HUDEP-2 (cell line): ENCODE measurements at regions not wholly inside any gene's neighbourhood (a gene's known extent, or its start where the extent isn't known, plus 50 kb on each side); places are given as distances from the start of the nearest gene placed in this dataset.
"Not testable (repeated sequence)": the region's sequence is repeated elsewhere in the genome, so short reads cannot be mapped to it uniquely, and the experiment has no call there.

ENCODE experiments used
- DNase-seq, 76 experiments: peaks; one replicate each; lab custom pipeline; 2025; ENCODE audit not compliant: unreplicated experiment in 76 of 76; lab: John Stamatoyannopoulos, UW

DNA sequence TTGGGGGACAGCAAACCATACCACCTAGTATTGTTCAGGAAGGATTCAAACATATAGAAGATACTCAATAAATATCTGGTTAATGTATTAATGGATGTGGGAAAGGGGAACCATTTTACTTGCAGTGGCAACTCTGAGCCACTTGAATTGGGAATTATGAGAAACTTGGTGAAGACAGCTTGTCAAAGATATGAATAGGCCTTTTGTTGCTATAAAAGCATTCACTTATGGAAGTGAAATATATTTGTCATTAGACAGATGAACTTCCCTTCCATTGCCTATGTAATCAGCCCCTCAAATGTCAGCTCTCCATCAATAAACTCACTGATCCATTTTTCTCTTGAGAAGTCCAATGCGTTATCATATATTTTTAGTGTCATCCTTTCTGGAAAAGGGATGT lies 56.1 kb downstream of the GPR85 start:
- no peak for DNase-seq

DNA sequence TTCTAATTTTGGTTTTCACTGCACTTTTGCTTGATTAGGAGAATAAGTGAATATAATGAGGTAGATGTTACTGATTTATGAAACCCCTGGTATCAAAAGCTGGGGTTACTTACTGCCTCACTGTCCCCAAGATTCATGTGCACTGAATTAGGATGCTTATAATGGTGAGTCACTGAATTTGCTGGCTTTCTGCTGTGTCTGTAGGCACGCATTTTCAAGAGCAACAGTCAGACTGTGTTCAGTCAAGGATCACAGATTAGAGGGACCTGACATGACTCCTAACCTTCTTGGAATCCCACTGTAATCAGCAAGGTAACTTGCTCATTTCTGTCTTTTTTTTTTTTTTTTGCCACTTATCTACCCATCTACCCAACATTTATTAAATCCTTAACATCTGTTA lies 59.7 kb downstream of the GPR85 start:
- no peak for DNase-seq

DNA sequence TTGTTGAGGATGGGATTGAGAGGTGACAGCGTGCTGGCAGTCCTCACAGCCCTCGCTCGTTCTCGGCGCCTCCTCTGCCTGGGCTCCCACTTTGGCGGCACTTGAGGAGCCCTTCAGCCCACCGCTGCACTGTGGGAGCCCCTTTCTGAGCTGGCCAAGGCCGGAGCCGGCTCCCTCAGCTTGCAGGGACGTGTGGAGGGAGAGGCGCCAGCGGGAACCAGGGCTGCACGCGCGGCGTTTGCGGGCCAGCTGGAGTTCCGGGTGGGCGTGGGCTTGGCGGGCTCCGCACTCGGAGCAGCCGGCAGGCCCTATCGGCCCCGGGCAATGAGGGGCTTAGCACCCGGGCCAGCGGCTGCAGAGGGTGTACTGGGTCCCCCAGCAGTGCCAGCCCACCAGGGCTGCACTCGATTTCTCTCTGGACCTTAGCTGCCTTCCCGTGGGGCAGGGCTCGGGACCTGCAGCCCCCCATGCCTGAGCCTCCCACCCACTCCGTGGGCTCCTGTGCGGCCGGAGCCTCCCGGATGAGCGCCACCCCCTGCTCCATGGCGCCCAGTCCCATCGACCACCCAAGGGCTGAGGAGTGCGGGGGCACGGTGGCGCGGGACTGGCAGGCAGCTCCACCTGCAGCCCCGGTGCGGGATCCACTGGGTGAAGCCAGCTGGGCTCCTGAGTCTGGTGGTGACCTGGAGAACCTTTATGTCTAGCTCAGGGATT lies 69.3 kb downstream of the GPR85 start:
- not testable (repeated sequence) for DNase-seq

DNA sequence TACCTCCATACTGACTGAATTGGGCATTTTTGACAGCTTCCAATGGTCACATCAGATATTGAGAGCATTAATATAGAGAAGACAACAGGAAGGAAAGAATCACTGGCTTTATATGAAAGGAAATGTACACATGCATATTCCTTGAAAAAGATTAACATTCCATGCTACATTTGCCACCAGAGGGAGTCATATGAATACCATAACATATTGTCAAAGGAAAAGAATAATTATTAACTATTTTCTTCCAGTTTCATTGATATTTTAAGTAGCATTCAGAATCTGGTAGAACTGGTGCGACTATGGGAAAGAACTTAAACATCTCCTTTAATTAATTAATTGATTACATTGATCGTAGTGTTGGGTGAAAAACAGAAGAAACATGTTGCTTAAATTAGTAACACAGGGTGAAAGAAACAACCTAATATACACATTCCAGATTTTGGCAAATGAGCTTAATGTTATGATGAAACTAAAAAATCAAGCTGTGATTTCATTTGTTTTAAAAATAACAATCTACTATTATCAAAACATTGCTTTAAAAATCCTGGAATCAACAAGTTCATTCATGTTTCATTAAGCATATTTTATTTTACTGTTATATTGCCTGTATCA lies 71.5 kb downstream of the GPR85 start:
- peak in 15 of 76 experiments; percentile 4 to 49 (median 17) for DNase-seq

DNA sequence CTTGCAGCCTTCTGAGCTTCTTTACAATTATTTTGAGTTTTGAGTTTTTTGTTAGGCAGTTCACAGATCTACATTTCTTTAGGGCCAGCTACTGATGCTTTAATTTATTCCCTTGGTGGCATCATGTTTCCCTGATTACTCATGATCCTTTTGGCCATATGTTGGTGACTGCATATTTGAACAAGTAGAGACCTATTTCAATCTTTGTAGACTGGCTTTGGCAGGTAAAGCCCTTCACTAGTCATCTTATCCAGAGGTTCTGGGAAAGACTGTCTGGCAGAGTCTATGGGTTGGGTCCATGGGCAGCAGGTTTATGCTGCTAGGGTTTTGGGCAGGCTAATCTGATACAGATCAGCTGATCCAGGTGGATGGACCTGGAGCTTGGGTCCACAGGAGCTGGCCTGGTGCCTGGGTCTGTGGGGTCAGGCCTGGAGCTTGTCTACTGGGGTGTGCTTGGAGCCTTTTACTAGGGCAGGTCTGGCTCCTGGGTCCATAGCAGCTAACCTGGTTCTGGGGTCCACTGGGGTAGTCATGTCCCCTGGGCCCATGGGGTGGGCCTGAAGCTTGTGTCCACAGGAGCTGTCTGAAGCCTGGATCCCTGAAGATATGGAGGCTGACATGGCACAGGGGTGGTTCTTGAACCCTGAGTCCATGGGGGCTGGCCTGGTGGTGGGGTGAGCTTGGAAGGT lies 72.7 kb downstream of the GPR85 start:
- no peak for DNase-seq

DNA sequence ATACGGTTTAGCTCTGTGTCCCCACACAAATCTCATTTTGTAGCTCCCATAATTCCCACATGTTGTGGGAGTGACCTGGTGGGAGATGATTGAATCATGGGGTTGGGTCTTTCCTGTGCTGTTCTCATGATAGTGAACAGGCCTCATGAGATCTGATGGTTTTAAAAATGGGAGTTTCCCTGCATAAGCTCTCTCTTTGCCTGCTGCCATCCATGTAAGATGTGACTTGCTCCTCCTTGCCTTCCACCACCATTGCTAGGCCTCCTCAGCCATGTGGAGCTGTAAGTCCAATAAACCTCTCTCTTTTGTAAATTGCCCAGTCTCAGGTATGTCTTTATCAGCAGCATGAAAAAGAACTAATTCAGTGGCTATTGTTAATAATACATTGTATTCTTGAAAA lies 73.8 kb downstream of the GPR85 start:
- DNase-seq: not testable (repeated sequence)

DNA sequence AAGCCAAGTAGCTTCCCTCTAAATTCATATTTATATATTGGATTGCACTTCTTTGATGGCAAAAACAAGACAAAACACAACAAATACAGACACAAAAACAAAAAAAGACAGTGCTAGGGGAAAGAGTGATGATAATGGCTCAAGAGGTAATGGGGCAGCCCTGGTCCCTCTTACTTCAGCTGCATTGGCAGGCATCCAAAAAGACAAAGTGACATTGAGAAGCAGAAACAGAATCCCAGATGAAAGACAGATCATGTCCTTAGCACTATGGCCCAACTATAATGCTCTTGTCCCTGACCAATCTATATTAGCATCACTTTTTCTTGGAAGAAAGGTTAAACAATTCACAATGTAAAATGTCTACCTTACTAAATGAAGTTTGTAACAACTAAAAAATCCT lies 76.2 kb downstream of the GPR85 start:
- no peak for DNase-seq

DNA sequence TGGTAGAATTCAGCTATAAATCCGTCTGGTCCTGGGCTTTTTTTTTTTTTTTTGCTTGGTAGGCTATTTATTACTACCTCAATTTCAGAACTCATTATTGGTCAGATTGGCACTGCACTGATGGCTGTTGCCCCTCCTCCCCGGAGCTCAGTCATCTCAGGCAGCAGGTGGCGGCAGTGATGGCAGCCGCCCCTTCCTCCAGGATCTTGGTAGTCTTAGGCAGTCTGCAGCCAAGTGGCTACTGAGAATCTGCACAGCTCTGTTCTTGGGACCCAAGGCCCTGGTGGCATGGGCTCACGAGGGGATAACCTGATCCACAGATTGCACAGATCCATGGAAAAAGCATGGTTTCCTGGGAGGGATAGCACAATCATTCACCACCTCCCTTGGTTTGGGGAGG lies 77.9 kb downstream of the GPR85 start:
- no peak for DNase-seq

DNA sequence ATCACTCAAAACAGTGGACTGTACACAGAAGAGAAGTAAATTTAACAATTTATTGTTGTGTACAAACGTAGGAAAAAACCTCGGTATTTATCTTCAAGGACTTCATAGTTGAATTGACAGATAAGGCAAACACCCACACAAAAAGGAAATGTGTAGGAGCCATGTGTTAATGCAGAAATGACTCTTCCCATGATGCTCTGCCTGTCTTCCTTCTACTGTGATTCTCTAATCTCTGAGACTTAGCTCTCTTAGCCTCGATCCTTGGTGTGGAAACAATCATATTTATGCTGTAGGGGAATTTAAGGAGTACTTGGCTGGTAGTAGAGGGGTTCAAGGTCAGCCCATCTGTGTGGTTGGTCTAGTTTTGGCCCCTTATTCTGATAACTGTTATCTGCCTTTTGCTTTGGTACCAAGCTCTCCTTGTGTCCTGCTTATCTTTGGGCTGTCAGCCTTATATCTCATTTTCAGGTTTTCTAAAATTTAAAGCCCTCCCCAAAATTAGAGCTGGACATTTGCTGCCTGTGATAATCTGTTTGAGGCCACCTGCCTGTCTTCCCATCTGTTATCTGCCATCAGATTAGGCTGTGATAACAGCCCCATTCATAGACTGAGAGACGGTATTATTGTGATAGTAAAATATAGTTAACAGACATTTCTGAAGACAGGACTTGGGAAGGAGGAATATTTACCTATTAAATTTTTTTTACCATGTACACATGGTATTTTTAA lies 81.7 kb downstream of the GPR85 start:
- DNase-seq: peak in 40 of 76 experiments; percentile 1 to 91 (median 40)

DNA sequence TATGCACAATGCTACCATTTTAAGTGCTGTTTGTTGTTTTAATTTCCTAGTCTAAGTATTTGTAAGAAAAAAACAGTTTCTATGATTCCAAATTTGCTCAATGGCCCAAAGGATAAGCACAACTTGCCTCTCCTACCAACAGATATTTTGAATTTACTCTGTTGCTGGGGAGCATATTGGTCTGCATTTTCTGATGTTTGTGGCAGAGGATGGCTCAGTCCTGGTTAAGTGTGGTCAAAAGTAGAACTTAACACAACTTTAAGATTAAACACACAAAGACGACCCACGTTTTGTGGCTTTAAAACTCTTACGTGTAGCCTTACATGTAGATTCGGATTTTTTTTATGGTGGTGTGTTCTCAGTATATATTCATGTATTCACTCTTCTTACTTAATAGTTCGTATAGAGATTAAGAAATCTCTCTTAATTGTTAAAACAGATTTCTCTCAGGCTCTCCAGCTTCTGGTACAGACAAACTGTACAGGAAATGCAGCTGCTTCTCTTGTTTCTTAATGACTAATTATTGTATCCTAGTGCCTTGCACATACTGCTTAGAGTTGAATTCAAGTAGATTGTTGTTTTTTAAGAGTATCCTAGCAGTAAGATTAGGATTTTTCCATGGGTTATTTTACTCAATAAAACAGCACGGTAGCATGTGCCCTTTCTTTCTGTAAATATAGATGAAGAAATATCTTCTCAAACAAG lies 86.2 kb downstream of the GPR85 start:
- no peak for DNase-seq

DNA sequence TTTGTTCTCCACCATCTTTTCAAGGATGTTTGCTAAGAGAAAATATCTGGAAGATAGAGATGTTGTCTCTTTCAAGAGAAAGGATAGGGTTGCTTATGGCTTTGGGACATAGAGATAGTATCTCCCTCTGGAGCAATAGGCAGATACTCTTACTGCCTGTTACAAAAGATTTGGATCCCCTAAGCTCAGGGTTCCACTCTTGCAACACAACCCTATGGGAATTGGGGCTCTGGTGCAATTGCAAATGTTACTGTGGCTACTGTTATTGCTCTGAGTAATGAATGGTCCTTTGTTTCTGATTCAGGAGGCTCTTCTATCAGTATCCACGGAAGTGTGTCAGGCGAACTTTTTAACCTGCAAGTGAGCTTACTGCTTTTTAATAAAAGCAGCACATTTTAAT lies 88.8 kb downstream of the GPR85 start:
- no peak for DNase-seq

DNA sequence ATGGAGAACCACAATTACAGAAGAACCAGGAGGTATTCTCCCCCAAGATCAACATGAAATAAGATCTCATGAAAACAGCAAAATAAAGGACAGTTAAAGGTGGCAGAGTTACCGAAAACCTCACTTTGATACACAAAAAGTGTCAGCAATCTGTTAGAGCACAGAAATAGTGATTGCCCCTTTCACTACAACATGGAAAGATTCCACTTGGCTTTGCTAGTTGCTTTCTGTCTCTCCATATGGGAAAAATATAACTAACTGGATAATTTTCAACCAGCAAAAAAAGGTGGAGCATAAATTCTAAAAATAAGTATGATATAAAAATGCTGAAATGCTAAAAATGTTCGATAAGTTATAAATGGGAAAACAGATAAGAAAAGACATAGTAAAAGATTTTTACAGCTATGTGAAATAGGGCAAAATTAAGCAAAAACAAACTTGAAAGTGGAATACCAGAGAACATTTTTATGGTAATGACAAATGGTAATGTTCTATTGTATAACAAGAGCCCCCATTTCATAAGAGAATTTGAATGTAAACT lies 90.2 kb downstream of the GPR85 start:
- DNase-seq: no peak

DNA sequence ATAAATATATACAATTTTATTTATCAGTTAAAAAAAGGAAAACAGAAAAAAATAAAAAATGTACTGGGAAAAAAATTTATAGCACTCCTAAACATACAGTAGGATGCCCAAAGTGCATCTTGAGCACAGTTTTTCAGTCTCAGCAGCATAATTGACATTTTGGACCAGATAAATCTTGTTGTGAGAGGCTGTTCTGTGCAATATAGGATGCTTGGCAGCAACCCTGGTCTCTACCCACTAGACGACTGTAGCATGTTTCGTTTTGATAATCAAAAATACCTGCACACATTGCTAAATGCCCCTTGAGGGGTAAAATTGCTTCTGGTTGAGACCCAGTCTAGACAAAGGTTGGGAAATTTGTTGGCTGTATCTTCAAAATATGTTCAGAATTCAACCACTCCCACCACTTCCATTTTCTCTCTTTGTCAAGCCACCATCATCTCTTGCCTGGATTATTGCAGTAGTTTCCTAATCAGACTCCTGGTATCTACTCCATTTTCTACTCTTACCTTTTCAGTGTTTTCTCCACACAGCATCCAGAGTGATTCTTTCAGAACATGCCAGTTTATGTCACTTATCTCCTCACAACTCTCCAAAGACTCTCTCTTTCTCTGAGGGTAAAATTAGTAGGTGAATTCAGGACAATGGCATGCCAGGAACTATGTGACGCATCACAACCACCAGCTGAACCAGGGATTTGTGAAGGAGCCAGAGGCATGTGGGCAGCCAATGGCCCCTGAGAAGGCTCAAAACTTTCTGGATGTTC lies 91.4 kb downstream of the GPR85 start:
- DNase-seq: no peak

DNA sequence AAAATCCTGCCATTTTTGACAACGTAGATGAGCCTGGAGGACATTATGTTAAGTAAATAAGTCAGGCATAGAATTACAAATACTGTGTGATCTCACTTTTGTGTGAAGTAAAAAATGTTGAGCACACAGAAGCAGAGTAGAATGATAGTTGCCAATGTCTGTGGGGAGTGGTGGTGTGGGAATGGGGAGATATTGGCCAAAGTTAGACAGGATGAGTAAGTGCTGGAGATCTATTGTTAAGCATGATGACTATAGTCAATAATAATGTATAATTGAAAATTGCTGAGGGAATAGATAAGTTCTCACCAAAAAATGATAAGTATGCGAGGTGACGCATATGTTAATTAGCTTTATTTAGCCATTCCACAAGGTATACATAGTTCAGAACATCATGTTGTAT lies 92.0 kb downstream of the GPR85 start:
- no peak for DNase-seq

DNA sequence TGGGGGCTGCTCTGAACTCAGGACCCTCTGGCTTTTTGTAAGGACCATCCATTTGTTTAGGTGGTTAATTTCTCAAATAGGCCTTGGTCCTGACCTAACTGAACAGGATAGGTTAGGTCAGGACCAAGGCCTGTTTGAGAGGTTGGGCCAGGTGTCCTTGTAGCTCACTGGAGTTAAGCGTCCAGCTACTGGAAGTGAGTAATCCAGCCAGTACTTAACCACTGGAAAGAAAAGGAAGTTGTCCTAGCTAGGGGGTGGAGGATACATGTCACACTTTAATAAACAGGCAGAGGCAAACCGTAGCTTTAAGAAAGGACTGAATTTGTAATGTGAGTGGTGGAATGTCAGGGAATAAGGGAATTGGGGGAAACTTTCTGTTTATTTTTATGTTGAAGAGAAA lies 96.0 kb downstream of the GPR85 start:
- DNase-seq: no peak

DNA sequence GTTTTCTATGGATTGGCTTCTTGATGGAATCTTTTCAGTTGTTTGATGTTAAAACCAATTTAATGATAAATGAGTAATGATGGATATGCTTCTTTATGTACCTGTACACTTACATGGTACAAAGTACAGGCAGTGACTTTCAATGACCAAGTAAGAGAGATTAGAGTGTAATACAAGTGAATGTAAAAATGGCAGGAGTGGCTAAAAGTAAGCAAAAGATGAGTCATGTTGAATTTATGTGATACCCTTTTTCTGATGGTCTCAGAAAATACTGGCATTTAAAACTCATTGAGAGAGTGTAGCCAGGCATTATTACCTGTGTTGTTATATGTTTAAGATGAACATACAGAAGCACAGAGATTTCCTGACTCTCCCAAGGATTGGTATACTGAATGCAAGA lies 97.1 kb downstream of the GPR85 start:
- DNase-seq: no peak

DNA sequence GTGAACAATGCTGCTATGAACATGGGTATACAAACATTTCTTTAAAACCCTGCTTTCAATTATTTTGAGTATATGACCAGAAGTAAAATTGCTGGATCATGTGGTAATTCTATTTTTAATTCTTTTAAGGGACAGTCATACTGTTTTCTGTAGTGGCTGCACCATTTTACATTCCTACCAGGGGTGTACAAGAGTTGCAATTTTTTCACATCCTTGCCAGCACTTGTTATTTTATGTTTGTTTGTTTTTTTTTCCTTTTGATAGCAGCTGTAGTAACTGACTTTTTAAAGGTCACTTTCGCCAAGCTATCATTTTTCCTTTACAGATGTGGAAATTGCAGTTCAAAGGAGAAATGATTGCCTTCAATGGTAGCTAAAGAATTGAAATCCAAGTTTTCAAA lies 99.5 kb downstream of the GPR85 start:
- no peak for DNase-seq

DNA sequence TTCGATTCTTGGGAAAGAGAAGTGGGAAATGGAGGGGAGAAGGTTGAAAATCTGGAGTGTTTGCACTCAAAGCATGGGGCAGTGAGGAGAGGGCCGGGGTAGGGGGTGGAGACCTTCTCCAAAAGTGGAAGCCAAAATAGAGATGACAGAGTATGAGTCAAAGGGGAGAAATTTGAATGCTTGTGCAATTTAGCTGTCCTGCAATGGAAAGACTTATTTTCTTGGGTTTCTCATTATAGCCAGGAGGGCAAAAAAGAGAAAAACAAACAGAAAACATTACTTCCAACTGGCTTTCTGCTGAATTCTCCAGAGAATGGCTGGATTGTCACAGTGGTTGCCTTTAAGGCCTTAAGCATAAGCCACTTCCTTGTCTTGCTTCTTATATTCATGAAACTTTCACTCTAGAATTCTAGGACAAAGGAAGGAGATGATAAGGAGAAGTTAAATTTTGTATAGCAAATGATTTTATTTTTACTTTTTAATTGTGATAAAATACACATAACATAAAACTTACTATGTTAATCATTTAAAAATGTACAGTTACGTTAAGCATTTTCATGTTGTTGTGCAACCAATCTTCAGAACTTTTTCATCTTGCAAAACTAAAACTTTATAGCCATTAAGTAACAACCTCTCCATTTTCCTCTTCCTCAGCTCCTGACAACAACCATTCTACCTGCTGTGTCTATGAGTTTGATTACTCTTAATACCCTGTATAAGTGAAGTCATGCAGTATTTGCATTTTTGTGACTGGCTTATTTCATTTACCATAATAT lies 100.2 kb downstream of the GPR85 start:
- no peak for DNase-seq

DNA sequence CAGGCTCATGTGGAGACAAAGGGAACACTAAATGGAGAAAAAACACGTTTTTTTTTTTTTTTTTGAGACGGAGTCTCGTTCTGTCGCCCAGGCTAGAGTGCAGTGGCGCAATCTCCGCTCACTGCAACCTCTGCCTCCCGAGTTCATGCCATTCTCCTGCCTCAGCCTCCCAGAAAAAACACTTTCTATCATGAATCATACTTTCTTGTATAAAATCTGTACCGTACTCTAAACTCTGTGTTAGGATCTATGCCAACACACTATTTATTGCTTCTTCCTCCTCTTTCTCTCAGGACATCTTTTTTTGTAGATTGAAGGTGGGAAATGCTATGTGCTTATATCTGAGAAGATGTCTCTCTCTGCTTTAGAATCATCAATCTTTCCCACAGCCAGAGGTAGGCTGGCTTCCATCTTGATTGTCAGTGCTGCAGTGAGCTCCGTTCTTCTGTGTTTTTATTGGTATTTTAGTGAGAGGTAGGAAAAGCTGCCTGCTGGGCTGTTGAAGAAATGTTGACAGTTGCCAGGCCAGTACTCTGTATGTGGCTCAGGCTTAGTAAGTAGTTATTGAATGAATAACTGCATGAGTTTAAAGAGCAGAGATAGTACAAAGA lies 101.1 kb downstream of the GPR85 start:
- DNase-seq: no peak
